Heart left ventricle (tissue), 13 donors: ENCODE measurements at regions not wholly inside any gene's neighbourhood (a gene's known extent, or its start where the extent isn't known, plus 50 kb on each side); places are given as distances from the start of the nearest gene placed in this dataset.

Experiments
- CTCF ChIP-seq, 12 donors: fragments of 200-600 bp; sonication (generic) in 4 of 12; IDR thresholded peaks; one replicate each; pipeline versions ENCODE4 v1.5.0 to v1.8.0; 2018 to 2022; ENCODE audit warnings: antibody characterized with exemption in 12 of 12, mild to moderate bottlenecking in 5 of 12
- POLR2A ChIP-seq, 2 donors: fragments of 450-650 bp; IDR thresholded peaks; one replicate each; pipeline ENCODE4 v1.6.1; 2017; ENCODE audit warnings: antibody characterized with exemption in 2 of 2, mild to moderate bottlenecking in 2 of 2, moderate library complexity in 2 of 2
- donor health status: ischemic (EF 13 %, LVEDD 7.1; RV severe dilation, severe dysfunction).
- donor health status: DM: no; HTN: yes; CAD: no.
- donor health status: DM: no; HTN: no; CAD: no.
- donor health status: ischemic (EF 25% LVEDD 6.9; RV normal size, moderate dysfunction).
- donor health status: ischemic (EF 25% LVEDD 5.7; RV mildly dilated, moderate dysfunction).
- donor health status: ischemic (EF 35%, LVEDD 5.7; RV mildly dilated, moderate dysfunction).
- donor health status: nonischemic (EF 11% LVEDD 7.7; RV severe dilation, severe dysfunction).
- donor health status: DM: yes; HTN: yes; CAD: no.
- donor health status: PGD.
- donor health status: ischemic (EF 29% LVEDD 5.4; RV normal size, mild dysfunction).
- donor health status: nonischemic (EF 23%, LVEDD 6.1; RV moderate dilation, normal function).

GRCh38 chr13:88590574-88590973 lies 919.4 kb downstream of the SLITRK5 start:
- no peak for TF ChIP-seq CTCF (IDR thresholded peaks at IDR 0.05)
- TF ChIP-seq POLR2A (IDR thresholded peaks at IDR 0.05): no peak
